GM10266 (cell line): ENCODE measurements at regions not wholly inside any gene's neighbourhood (a gene's known extent, or its start where the extent isn't known, plus 50 kb on each side); places are given as distances from the start of the nearest gene placed in this dataset.

Experiments
- DNase-seq: peaks from one replicate; pipeline ENCODE4 v3.0.0; 2012; ENCODE audit errors: extremely low spot score
- CTCF ChIP-seq: IDR thresholded peaks from 2 replicates; pipeline ENCODE4 v1.5.1; 2012; ENCODE audit warnings: mild to moderate bottlenecking, low read depth; ENCODE audit not compliant: control insufficient read depth, insufficient read depth; ENCODE audit errors: missing control alignments

- DNase-seq: no peak
- no peak for TF ChIP-seq CTCF
Measured at GRCh38 chr7:389911-390601, 100.1 kb downstream of the FOXL3 start.

GRCh38 chr7:390761-391410, 100.9 kb downstream of the FOXL3 start:
- no peak for DNase-seq

GRCh38 chr7:391411-391951, 101.5 kb downstream of the FOXL3 start:
- DNase-seq: no peak
- TF ChIP-seq CTCF: no peak

More at GRCh38 chr7:390761-391410, 100.9 kb downstream of the FOXL3 start:
- no peak for TF ChIP-seq CTCF

GRCh38 chr7:391961-392524, 102.1 kb downstream of the FOXL3 start:
- no peak for TF ChIP-seq CTCF
- no peak for DNase-seq

GRCh38 chr7:392822-393221, 102.9 kb downstream of the FOXL3 start:
- no peak for TF ChIP-seq CTCF
- no peak for DNase-seq

- no peak for TF ChIP-seq CTCF
- no peak for DNase-seq
Measured at GRCh38 chr7:395643-396042, 105.7 kb downstream of the FOXL3 start.

- no peak for TF ChIP-seq CTCF
- no peak for DNase-seq
Measured at GRCh38 chr7:398888-399287, 108.9 kb downstream of the FOXL3 start.
